ENCODE measurements at regions not wholly inside any gene's neighbourhood (a gene's known extent, or its start where the extent isn't known, plus 50 kb on each side); places are given as distances from the start of the nearest gene placed in this dataset.

- no peak for TF ChIP-seq CTCF (conservative IDR thresholded peaks at IDR 0.05; ENCODE audit: low read length)
- TF ChIP-seq EZH2phosphoT487 (IDR thresholded peaks at IDR 0.05; ENCODE audit: borderline replicate concordance, low read depth, low read length) = no peak
Observed at GRCh38 chr5:174843263-174844250, 119.2 kb downstream of the MSX2 start.
